GM12878 (cell line): ENCODE measurements at regions not wholly inside any gene's neighbourhood (a gene's known extent, or its start where the extent isn't known, plus 50 kb on each side); places are given as distances from the start of the nearest gene placed in this dataset.
A peak's percentile ranks its signal among the peaks of the same experiment; 100 is the strongest.

ENCODE experiments used
- ATAC-seq: fragments of 200-7000 bp; cut with Tn5 transposase; 3 replicates; pipeline ENCODE4 v1.9.1; 2020; ENCODE audit warnings: mild to moderate bottlenecking, moderate library complexity
- BruUV-seq: library from RNA; stranded (reverse); fragments of 400-500 nt; replicated peaks from 2 replicates; lab custom pipeline; 2021; lab: Mats Ljungman, UMichigan
- CTCF ChIA-PET: fragments of 300-600 bp; sonication (Branson Sonifier 250); formaldehyde crosslinking; extraction: SDS; loops from one replicate; lab custom pipeline; 2021; ENCODE audit warnings: inconsistent platforms; lab: Yijun Ruan, JAX
- POLR2A ChIA-PET: fragments of 350-600 bp; formaldehyde crosslinking; extraction: SDS; loops from one replicate; lab custom pipeline; 2021; ENCODE audit warnings: inconsistent platforms; lab: Charles Lee
- RAD21 ChIA-PET: fragments of 300-600 bp; sonication (Branson Sonifier 250); formaldehyde crosslinking; loops from one replicate; lab custom pipeline; 2023; ENCODE audit warnings: antibody characterized with exemption; ENCODE audit not compliant: unreplicated experiment; lab: Charles Lee
- SMC1A ChIA-PET: fragments of 300-600 bp; sonication (Branson Sonifier 250); formaldehyde crosslinking; loops from one replicate; lab custom pipeline; 2023; ENCODE audit not compliant: unreplicated experiment, uncharacterized antibody; lab: Charles Lee
- DNase-seq: peaks from one replicate; pipeline ENCODE4 v3.0.0-alpha.2; 2011; ENCODE audit warnings: low read depth, low spot score
- FAIRE-seq: peaks from 3 replicates; lab custom pipeline; 2011; peaks lifted over from hg19 to GRCh38; lab: Jason Lieb, UNC
- H2AFZ ChIP-seq: 2 replicates; pipeline ENCODE4 v1.6.0; 2011; ENCODE audit warnings: low read depth, low read length, control low read depth; ENCODE audit not compliant: control insufficient read depth
- H3K27ac ChIP-seq: 2 replicates; pipeline ENCODE4 v1.5.1; 2011; ENCODE audit warnings: control low read depth; ENCODE audit not compliant: control insufficient read depth, insufficient read depth
- H3K27me3 ChIP-seq, 2 experiments: replicated peaks in 1 of 2; 2 replicates each; pipeline versions ENCODE4 v1.6.0 to v1.6.1; 2011; ENCODE audit warnings: low read length in 1 of 2; ENCODE audit not compliant: control insufficient read depth in 2 of 2, insufficient read depth in 2 of 2
- H3K36me3 ChIP-seq, 2 experiments: 2 replicates each; pipeline ENCODE4 v1.5.1; 2011; ENCODE audit warnings: low read length in 1 of 2; ENCODE audit not compliant: control insufficient read depth in 2 of 2, insufficient read depth in 2 of 2
- H3K4me1 ChIP-seq: 2 replicates; pipeline ENCODE4 v1.6.1; 2011; ENCODE audit warnings: mild to moderate bottlenecking, low read length, moderate library complexity, mixed read lengths; ENCODE audit not compliant: control insufficient read depth, insufficient read depth
- H3K4me2 ChIP-seq: 2 replicates; pipeline ENCODE4 v1.6.0; 2011; ENCODE audit warnings: control low read depth; ENCODE audit not compliant: control insufficient read depth, insufficient read depth
- H3K4me3 ChIP-seq: fragments of 200-600 bp; sonication (generic); 2 replicates; pipeline ENCODE4 v1.5.1; 2016
- H3K79me2 ChIP-seq: 2 replicates; pipeline ENCODE4 v1.6.0; 2011; ENCODE audit warnings: low read length; ENCODE audit not compliant: control insufficient read depth, insufficient read depth
- H3K9ac ChIP-seq: 2 replicates; pipeline ENCODE4 v1.8.0; 2011; ENCODE audit warnings: low read length, control low read depth, mixed read lengths; ENCODE audit not compliant: control insufficient read depth, insufficient read depth
- H3K9me3 ChIP-seq: replicated peaks from 3 replicates; pipeline ENCODE4 v1.5.1; 2011; ENCODE audit warnings: mild to moderate bottlenecking, low read length; ENCODE audit not compliant: control insufficient read depth, insufficient read depth
- H4K20me1 ChIP-seq: 2 replicates; pipeline ENCODE4 v1.6.0; 2011; ENCODE audit not compliant: control insufficient read depth, insufficient read depth
- BCL11A ChIP-seq: IDR thresholded peaks from 2 replicates; pipeline ENCODE4 v1.6.1; 2011; ENCODE audit warnings: low read depth, low read length
- CBX3 ChIP-seq: fragments of 200-600 bp; sonication (generic); IDR thresholded peaks from 2 replicates; pipeline ENCODE4 v1.6.1; 2016; ENCODE audit warnings: low read depth, borderline replicate concordance
- CREM ChIP-seq: IDR thresholded peaks from 2 replicates; pipeline ENCODE4 v1.6.1; 2014; ENCODE audit warnings: antibody characterized with exemption, low read depth
- EP300 ChIP-seq, 2 experiments: fragments of 150-350 bp in 1 of 2; IDR thresholded peaks; 2 replicates each; pipeline ENCODE4 v1.6.1; 2011 to 2012; ENCODE audit warnings: low read depth in 2 of 2, low read length in 2 of 2, borderline replicate concordance in 1 of 2, improper control_type of control experiment in 1 of 2, inconsistent platforms in 1 of 2; ENCODE audit not compliant: control insufficient read depth in 1 of 2
- HCFC1 ChIP-seq: fragments of 150-350 bp; IDR thresholded peaks from 2 replicates; pipeline ENCODE4 v1.6.1; 2014; ENCODE audit warnings: low read length
- JUNB ChIP-seq: IDR thresholded peaks from 2 replicates; pipeline ENCODE4 v1.6.1; 2016; ENCODE audit warnings: antibody characterized with exemption, mild to moderate bottlenecking
- MEF2A ChIP-seq: IDR thresholded peaks from 2 replicates; pipeline ENCODE4 v1.6.1; 2011; ENCODE audit warnings: low read depth, mild to moderate bottlenecking, low read length, moderate library complexity; ENCODE audit not compliant: insufficient read depth
- NFYA ChIP-seq: IDR thresholded peaks from 2 replicates; pipeline ENCODE4 v1.6.1; 2011; ENCODE audit warnings: low read depth, mild to moderate bottlenecking, low read length, improper control_type of control experiment, borderline replicate concordance
- SMC3 ChIP-seq: IDR thresholded peaks from 2 replicates; pipeline ENCODE4 v1.6.1; 2011; ENCODE audit warnings: low read length, improper control_type of control experiment, borderline replicate concordance
- STAT1 ChIP-seq: fragments of 450-650 bp; conservative IDR thresholded peaks from 2 replicates; pipeline ENCODE4 v1.6.1; 2014; ENCODE audit warnings: antibody characterized with exemption, mild to moderate bottlenecking
- YBX1 ChIP-seq: fragments of 450-650 bp; IDR thresholded peaks from 2 replicates; pipeline ENCODE4 v1.6.1; 2016; ENCODE audit warnings: antibody characterized with exemption
- ZBTB4 ChIP-seq: fragments of 450-650 bp; formaldehyde crosslinking; IDR thresholded peaks from 2 replicates; pipeline ENCODE4 v1.4.0; 2022; ENCODE audit warnings: mild to moderate bottlenecking, moderate library complexity
- WGBS: methylation state at CpG from one replicate; pipeline ENCODE4 v1.1.6; 2016; ENCODE audit warnings: low lambda C conversion rate; ENCODE audit not compliant: insufficient replicate concordance, insufficient coverage; ENCODE audit errors: missing lambda C conversion rate; 5-methylcytosine and 5-hydroxymethylcytosine counted together
- in situ Hi-C: fragments of 300-500 bp; cut with MboI; formaldehyde crosslinking; loops from 9 replicates; pipeline ENCODE4 v1.14.3; 2018; ENCODE audit warnings: mixed read lengths
- intact Hi-C: fragments of 100-400 bp; cut with micrococcal nuclease; formaldehyde crosslinking; loops from one replicate; pipeline ENCODE4 v1.14.2; 2022; ENCODE audit not compliant: unreplicated experiment

GRCh38 chr6:7021301-7021700 is 86.5 kb upstream of the RREB1 start:
- no TSS peak for BruUV-seq
- no peaks in the 10 kb centered on the region for H3K79me2 ChIP-seq
- no peaks in the 10 kb centered on the region for H3K27me3 ChIP-seq
- no peaks in the 10 kb centered on the region for H3K36me3 ChIP-seq
- ChIA-PET POLR2A (no interaction called here), SMC1A (no interaction called here), CTCF (no interaction called here), RAD21 (no interaction called here)
- TF ChIP-seq NFYA (no peak), CBX3 (no peak), MEF2A (0 out of 2 replicates have a peak, but pooled peaks have one; percentile 24)
- H2AFZ ChIP-seq: no peak overlapping the region; the same call in 1 of the 2 replicates
- H3K4me3 ChIP-seq: no peak overlapping the region; the same call in 1 of the 2 replicates
- intact Hi-C loops (no loop called here), in situ Hi-C loops (no loop called here)
- H3K4me2 ChIP-seq: peak overlapping the region; percentile 33; the same call in 1 of the 2 replicates
- DNase-seq (no peak), ATAC-seq (no peak), FAIRE-seq (no peak)
- H3K27ac ChIP-seq: no peak overlapping the region
- 19% methylated on average over 2 of the region's 2 CpGs for WGBS
- H3K9ac ChIP-seq: no peak overlapping the region
- H3K4me1 ChIP-seq: peaks cover 10% of the 10 kb centered on the region
- no peaks in the 10 kb centered on the region for H4K20me1 ChIP-seq
- no peaks in the 10 kb centered on the region for H3K9me3 ChIP-seq

GRCh38 chr6:7025861-7026260 is 81.9 kb upstream of the RREB1 start:
- Histone ChIP-seq H2AFZ (no peak overlapping the region), H3K27me3 (no peaks in the 10 kb centered on the region), H4K20me1 (no peaks in the 10 kb centered on the region), H3K9me3 (no peaks in the 10 kb centered on the region), H3K36me3 (no peaks in the 10 kb centered on the region), H3K9ac (no peak overlapping the region), H3K27ac (no peak overlapping the region), H3K4me3 (no peak overlapping the region), H3K79me2 (no peaks in the 10 kb centered on the region), H3K4me1 (peaks cover 4% of the 10 kb centered on the region), H3K4me2 (no peak overlapping the region)
- intact Hi-C loops (no loop called here), in situ Hi-C loops (no loop called here)
- ChIA-PET CTCF (no interaction called here), SMC1A (interaction anchor here (0.7 kb wide), 1 partner anchor 12 kb away, joined by 4 read pairs; no protein-coding TSS in a partner anchor), RAD21 (no interaction called here), POLR2A (no interaction called here)
- BruUV-seq: no TSS peak
- 32% methylated on average over 4 of the region's 4 CpGs for WGBS
- FAIRE-seq (peak; percentile 81), ATAC-seq (no peak), DNase-seq (no peak)
- TF ChIP-seq SMC3 (no peak), ZBTB4 (no peak), YBX1 (no peak), CREM (no peak), JUNB (no peak), BCL11A (no peak), HCFC1 (no peak), EP300 (IDR thresholded peaks at IDR 0.05; ENCODE audit: borderline replicate concordance in 1 of 2, control insufficient read depth in 1 of 2, low read depth in 2 of 2, low read length in 2 of 2) (no peak), STAT1 (no peak)
